RKO (cell line): ENCODE measurements at regions not wholly inside any gene's neighbourhood (a gene's known extent, or its start where the extent isn't known, plus 50 kb on each side); places are given as distances from the start of the nearest gene placed in this dataset.
"Not testable (repeated sequence)": the region's sequence is repeated elsewhere in the genome, so short reads cannot be mapped to it uniquely, and the experiment has no call there.

Experiments
- DNase-seq: peaks from one replicate; pipeline ENCODE4 v3.0.0-alpha.2; 2016; ENCODE audit warnings: low spot score

DNA sequence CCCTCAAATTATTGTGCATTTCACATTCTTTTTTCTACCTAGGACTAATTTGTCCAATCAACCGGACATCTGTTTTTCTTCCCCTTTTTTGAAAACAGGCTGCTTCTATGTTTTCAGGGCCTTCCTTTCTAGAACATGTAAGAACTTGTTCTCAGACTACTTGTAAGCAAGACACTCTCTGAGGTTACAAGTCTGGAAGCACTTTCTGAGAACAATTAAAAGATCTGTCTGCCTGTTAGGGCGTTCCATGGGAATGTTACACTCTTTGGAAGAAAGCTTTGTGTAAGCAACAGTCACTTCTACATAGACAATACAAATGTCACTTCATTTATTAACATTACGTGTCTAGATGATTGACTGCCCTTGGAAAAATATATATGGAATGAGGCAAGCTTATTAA is 50.9 kb upstream of the HSPB3 start:
- DNase-seq, result no peak

DNA sequence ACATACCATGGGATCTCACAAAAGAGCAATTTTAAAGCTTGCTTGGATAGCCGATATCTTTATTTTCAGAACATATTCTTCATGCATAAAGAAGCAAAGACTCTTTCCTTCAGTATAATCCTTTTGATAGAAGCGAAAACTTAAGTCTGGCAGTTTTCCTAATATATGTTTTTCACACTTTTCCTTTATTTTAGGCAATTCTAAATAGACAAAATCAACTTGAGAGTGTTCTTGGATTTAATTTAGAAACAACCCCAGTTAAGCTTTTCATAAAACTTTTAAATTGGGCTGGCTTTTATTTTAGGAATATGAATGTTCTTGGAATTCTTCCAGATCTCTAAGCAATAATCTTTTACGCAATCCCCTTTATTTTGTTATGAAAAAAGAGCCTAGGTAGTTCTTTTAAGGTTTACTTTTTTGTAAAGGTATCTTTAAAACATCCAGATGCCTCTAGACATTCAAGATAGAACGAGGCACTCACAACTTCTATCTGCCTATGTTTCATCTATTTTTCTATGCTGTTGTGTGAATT is 51.5 kb upstream of the HSPB3 start:
- DNase-seq, result no peak

DNA sequence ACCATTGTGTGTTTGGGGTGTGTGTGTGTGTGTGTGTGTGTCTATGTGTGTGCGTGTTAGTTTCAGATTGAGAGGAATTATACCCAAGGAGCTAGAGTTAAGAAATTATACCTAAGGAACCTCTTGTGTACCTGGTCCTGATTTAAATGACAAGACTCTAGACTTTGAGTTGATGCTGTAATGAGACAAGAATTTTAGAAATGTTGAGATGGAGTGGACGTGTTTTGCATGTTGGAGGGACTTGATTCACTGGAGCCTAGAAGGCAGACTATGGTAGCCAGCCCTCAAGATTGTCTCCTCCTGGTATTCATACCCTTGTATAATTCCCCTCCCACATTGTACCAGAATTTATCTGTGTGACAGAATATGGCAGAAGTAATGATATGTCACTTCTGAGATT is 52.4 kb upstream of the HSPB3 start:
- no peak for DNase-seq

DNA sequence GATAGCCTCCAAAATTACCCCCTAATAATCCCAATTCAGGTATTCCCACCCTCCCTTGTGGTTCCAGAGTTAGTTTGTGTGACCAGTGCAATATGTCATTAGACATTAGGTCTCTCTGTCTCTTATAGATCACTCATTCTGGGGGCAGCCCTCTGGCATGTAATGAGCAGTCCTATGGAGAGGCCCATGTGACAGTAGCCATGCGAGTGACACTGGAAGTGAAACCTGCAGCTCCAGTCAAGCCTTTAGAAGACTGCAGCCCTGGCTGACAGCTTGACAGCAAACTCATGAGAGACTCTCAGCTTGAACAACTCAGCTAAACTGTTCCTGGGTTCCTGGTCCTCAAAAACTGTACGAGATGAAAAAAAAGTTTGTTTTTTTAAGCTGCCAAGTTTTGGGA is 54.0 kb upstream of the HSPB3 start:
- DNase-seq, result no peak

DNA sequence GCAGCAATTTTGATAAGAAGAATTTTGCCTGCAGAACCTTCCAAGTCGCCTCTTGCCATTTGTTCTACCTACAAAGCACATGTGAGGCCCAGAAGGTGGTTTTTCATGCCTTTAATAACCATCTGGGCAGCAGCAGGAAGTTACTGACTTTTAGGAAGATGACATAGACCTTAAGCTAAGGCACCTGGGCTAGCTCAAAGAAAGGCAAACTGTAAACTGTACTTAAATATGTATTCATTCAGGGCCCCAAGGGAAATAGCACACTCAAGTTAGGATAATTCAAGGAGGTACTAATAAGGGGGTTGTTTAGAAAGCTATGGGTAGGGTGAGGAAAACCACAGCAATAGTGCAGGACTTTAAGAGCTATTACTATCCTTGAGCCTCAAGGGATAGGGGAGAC is 57.3 kb upstream of the HSPB3 start:
- no peak for DNase-seq

DNA sequence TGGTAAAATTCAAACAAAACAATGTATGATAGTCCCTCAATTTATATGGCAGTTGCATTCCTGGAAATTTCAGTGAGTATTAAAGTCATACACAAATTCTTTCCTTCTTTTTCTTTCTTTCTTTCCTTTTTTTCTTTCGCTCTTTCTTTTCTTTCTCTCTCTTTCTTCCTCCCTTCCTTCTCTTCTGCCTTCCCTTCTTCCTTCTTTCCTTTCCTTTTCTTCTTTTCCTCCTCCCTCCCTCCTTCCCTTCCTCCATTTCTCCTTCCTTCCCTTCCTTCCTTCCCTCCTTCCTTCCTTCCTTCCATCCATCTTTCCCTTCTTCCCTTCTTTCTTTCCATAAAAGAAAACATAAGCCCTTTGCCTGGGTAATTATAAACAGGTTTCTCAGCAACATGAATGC is 58.1 kb upstream of the HSPB3 start:
- no peak for DNase-seq

DNA sequence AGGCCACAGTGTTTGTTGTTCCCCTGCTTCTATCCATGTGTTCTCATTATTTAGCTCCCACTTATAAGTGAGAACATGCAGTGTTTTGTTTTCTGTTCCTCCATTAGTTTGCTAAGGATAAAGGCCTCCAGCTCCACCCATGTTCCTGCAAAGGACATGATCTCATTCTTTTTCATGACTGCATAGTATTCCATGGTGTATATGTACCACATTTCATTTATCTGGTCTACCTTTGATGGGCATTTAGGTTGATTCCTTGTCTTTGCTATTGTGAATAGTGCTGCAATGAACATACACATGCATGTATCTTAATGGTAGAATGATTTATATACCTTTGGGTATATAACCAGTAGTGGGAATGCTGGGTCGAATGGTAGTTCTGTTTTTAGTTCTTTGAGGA is 62.5 kb upstream of the HSPB3 start:
- DNase-seq, result not testable (repeated sequence)

DNA sequence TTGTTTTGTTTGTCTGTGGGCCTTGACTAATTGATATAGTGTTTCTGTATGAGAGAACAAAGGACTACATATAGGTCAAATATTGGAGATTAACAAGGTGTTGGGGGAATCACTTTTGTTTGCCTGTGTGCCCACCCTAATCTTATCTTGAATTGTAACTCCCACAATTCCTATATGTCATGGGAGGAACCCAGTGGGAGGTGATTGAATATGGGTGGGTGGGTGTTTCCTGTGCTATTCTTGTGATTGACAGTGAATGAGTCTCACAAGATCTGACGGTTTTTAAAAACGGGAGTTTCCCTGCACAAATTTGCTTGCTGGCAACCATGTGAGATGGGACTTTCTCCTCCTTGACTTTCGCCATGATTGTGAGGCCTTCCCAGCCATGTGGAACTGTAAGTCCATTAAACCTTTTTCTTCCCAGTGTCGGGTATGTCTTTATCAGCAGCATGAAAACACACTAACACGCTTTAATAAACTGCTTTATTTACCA is 64.9 kb upstream of the HSPB3 start:
- no peak for DNase-seq

DNA sequence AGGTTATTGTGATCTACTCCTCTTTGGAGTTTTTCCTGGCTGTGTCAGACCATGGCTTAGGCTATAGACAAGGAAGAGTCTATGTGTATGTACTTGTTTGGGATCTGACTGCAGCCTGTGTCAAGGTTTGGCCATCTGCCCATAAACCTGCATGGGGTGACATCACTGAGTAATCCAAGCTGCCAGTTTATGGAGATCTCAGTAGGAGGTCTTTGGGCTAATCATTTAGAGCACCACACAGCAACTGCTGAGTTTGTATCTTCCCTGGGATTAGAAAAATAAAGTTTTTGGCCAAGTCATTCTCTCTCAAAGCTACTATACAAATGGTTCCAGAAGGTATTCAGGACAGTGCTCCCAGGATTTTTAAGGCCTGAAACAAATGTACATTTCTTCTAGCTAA is 65.5 kb upstream of the HSPB3 start:
- DNase-seq, result peak; percentile 80

DNA sequence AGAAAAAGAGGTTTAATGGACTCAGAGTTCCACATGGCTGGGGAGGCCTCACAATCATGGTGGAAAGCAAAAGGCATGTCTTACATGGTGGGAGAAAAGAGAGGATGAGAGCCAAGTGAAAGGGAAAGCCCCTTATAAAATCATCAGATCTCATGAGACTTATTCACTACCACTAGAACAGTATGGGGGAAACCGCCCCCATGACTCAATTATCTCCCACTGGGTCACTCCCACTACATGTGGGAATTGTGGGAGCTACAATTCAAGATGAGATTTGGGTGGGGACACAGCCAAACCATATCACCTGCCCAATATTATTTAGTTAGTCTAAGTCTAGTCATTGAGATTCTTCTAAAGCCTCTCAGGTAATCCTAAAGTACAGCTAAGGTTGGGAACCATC is 66.1 kb upstream of the HSPB3 start:
- DNase-seq, result not testable (repeated sequence)

DNA sequence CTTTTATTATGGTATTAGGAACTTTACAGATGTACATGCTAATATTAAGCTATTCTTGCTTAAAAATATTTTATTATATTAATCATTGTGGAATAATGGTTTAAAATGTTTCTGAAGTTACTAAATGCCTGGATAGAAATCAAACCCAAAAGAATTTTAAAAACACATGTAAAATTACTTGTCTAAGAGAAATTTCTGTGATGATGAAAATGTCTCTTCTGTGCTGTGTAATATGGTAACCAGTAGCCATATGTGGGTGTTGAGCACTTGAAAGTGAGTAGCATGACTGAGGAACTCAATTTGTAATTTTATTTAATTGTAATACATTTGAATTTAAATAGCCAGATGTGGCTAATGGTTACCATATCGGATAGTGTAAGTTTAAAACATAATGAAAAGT is 66.7 kb upstream of the HSPB3 start:
- DNase-seq, result no peak

DNA sequence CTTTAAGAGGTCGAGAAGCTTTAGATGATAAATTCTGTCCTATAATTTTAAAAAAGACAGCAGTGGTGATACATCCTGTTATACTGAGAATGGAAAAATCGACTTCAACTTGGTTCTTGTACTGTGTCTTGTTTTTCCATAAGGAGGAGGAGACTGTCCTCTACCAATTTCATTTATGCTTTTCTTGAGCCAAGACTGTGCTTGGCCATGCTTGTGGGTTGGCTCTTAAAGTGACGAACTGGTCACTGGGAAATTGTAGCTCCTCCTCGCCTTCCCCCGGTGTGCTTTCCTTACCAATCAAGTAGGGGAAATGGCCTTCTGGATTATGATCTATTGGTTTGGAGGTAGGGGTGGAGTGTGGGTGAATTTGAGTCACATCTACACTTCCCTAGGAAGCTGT is 67.1 kb upstream of the HSPB3 start:
- DNase-seq, result no peak

DNA sequence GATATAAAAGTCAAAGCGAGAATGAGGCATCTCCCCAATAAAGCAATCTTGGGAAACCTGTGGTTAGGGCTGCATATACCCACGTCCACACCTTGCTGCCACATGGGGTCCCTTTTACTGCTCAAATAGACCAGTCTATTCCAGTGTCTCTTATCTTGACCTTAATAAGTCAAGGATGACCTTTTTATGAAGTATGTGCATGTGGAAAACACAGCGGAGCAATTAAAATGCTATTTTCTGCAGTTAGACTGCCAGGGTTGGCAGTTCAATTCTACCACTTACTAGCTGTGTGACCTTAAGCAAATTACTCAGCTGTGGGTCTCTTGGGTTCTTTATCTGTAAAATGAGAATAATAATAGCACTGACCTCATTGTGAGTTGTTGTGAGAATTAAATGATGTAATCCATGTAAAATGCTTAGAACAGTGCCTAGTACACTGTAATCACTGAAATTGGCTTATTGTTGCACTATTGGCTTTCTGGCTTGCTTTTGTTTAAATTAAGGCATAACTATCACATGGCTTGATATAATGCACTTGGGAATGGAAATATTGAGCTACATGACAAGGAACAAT is 67.8 kb upstream of the HSPB3 start:
- DNase-seq, result peak; percentile 8

DNA sequence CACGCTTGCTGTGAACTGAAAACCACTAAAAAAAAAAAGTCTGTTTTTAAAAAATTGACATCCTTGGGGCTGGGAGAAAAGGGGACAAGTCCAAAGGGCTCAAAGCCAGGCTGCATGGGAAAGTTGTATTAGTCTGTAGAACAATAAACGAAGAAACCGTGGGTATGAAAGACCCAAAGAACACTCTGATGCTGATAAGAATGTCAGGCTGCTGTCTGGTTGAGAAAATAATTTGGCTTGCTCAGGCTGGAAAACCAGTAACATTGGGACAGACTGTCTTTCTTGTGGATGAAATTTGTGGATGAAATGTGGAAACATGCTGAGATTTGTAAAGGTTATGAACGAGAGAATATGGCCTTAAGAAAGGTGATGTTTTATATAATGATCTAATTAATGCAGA is 68.5 kb upstream of the HSPB3 start:
- no peak for DNase-seq

DNA sequence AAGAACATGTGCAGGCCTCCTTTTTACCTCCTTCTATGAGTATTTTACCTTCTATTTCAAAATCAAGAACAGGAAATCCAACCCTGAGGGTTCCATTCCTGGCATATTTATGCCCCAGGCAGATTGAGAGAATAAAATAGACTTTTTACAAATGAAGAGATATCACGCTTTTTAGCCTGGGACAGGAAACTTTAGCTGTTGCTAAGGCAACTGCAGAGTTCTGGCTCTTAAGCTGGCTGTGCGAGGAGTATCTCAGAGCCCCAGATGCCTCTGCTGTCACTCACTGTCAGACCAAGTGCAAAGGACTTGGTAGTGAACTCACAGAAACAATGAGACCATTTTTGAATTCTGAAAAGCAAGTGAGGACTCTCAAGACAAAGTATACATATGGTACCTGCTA is 69.5 kb upstream of the HSPB3 start:
- DNase-seq, result no peak

DNA sequence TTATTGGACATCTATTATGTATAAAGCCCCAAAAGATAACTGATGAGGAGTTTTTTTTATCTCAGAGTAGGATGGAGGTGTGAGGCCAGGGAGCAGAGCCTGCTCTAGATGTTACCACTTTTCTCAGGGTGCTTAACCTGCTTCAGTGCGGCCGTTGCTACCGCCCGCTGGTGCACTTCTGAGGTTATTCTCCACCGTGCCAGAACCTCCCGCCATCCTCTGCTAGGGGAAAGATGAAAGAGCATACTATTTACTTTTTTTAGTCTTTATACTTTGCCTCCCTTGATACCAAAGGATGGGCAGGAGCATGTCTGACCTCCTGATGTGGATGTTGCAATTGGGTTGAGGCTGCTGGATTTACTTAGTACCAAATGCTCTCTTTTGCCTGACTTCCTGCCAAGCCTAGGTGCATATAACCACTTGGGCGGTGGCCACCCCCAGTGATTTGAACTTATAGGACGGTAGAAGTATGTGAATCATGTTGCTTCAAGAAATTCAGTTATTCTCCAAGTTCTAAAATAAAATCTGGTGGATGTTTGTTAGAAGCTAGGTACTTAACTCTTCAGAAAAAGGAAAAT is 71.1 kb upstream of the HSPB3 start:
- no peak for DNase-seq

DNA sequence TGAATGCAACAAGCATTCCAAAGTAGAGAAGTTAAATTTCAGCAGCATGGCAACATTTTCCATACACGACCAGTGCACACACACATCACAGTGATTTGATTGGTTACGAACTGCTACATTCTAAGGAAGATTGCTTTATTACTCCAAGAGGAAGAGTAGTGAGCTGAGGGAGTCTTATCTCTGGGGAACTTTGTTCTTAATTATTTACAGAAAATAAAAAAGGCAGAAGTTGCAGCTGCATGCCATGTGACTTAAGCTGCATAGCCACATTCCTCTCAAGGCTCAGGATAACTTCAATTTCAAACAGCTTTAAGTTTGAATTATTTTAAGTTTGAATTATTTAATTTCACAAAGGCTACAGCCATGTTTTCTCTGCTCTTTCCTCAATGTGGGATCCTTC is 71.6 kb upstream of the HSPB3 start:
- DNase-seq, result no peak

DNA sequence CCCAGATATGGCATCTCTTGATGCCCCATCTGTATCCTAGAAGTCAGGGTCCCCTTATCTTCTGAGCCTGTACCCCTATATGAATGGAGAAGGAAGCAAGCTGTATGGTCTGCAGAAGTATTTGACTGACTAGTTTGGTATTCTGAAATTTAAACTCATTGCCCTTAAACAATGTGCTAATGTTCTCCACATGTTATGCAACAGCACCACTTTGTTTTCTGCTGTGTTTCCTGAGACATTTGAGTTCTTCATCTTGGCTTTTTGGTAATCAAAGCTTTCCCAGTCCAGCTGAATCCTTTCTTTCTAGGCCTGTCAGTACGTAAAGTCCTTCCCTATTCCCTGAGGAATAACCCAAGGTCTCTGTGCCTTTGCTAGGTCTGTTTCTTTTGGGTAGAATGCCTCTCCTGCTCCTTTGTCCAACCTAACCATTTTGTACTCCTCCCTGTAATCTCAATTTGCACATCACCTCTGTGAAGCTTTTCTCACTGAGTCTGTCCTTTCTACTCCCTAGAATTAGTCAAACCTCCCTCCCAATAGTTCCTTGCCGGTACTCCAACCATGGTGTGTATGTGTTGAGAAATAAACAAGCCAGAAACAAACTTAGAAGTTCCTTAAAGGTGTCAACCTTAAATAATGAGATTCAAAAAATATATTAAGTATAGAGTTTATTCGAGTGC is 72.1 kb upstream of the HSPB3 start:
- no peak for DNase-seq

DNA sequence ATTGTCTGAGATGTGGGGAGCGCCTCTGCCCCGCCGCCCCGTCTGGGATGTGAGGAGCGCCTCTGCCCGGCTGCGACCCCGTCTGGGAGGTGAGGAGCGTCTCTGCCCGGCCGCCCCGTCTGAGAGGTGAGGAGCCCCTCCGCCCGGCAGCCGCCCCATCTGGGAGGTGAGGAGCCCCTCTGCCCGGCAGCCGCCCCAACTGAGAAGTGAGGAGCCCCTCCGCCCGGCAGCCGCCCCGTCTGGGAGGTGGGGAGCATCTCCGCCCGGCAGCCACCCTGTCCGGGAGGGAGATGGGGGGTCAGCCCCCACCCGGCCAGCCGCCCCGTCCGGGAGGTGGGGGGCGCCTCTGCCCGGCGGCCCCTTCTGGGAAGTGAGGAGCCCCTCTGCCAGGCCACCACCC is 70.9 kb upstream of the ARL15 start:
- DNase-seq, result not testable (repeated sequence)

DNA sequence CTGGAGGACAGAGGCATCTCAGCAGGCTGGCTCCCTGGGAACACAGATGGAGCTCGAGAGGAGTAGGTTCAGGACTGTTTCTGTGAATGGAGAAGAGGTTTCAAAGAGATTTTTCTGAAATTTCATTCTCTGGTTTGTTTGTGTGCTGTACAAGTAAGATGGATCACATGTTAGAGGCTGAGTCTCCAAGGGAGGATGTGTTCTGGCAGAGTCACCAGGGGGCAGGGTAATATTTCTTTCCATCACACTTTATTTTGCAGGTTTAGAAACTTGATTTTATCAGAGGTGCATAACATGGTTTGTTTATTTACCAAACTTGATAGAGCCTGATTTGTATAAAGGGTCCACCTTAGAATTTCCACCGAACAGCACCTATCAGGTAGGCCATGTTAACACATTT is 69.2 kb upstream of the ARL15 start:
- no peak for DNase-seq

DNA sequence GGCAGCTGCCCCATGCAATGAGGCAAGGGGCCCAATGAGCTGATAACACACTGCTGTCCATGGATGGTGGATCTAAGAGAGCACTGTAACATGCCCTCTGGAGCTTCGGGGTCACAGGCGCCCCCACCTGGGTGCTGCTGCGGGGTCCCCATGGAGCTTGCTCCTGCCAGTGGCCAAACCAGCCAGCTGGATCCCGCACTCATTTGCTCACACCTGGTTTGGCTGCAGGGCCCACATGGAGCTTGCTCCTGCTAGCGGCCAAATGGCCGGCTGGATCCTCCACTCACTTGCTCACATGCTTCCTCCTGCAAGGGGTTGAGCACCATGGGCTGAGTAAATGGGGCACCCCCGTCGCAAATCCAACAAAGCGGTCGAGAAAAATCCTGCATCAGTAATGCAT is 68.3 kb upstream of the ARL15 start:
- no peak for DNase-seq

DNA sequence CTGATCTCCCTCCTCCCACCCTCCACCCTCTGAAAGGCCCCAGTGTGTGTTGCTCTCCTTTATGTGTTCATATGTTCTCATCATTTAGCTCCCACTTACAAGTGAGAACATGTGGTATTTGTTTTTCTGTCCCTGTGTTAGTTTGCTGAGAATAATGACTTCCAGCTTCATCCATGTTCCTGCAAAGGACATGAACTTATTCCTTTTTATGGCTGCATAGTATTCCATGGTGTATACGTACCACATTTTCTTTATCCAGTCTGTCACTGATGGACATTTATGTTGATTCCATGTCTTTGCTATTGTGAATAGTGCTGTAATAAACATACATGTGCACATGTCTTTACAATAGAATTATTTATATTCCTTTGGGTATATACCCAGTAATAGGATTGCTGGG is 67.0 kb upstream of the ARL15 start:
- DNase-seq, result not testable (repeated sequence)

DNA sequence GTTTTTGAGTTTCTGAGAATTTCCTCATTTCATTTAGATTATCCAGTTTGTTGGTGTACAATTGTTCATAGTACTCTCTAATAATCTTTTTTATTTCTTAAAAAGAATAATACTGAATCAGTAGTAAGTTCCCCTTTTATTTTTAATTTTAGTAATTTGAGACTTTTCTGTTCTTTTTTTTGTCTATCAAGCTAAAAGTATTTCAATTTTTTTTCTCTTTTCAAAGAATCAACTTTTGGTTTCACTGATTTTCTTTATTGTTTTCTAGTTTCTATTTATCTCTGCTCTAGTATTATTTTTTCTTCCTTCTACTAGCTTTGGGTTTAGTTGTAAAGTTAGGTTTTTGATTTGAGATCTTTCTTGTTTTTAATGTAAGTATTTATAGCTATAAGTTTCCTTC is 60.6 kb upstream of the ARL15 start:
- DNase-seq, result no peak

DNA sequence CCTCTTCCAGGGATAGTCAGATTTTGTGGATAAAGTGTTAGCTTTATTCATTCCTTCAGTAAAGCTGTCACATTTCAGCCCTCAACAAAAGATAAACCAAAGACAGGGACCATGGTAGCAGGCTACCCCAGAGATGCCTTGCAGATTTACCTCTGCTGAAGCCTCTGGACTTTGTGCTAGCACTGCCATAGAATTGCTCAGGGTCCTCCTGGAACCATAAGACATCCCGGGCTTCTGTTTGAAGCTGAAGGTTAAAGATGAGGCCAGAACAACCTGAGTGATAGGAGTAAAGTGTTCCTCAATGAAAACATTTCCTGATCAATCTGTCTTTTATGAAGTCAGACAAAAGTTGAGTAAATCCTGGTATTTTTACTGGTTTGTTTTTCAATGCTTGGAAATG is 57.5 kb upstream of the ARL15 start:
- DNase-seq, result no peak
